OCI-LY1 (cell line): ENCODE measurements at regions not wholly inside any gene's neighbourhood (a gene's known extent, or its start where the extent isn't known, plus 50 kb on each side); places are given as distances from the start of the nearest gene placed in this dataset.

Experiments used
- H2AFZ ChIP-seq: fragments of 200-600 bp; sonication (generic), shearing (Covaris generic); 2 replicates; pipeline ENCODE4 v1.6.0; 2014; ENCODE audit warnings: antibody characterized with exemption, mild to moderate bottlenecking, low read length
- H3F3A ChIP-seq: fragments of 200-600 bp; sonication (generic), shearing (Covaris generic); 2 replicates; pipeline ENCODE4 v1.6.0; 2014; ENCODE audit warnings: mild to moderate bottlenecking, antibody characterized with exemption, low read length, moderate library complexity; ENCODE audit not compliant: insufficient read depth
- H3K27ac ChIP-seq: fragments of 200-600 bp; sonication (generic); 2 replicates; pipeline ENCODE4 v1.5.1; 2014; ENCODE audit warnings: low read length, mixed run types, mild to moderate bottlenecking, low read depth; ENCODE audit not compliant: poor library complexity, severe bottlenecking
- H3K27me3 ChIP-seq: fragments of 200-600 bp; sonication (generic); 2 replicates; pipeline ENCODE4 v1.6.0; 2014; ENCODE audit warnings: antibody characterized with exemption, mild to moderate bottlenecking, low read length, moderate library complexity; ENCODE audit not compliant: insufficient read depth
- H3K36me3 ChIP-seq: fragments of 200-600 bp; sonication (generic); 2 replicates; pipeline ENCODE4 v1.6.1; 2014; ENCODE audit warnings: mild to moderate bottlenecking, antibody characterized with exemption, low read length, moderate library complexity, mixed read lengths; ENCODE audit not compliant: insufficient read depth
- H3K4me1 ChIP-seq: fragments of 200-600 bp; sonication (generic); 2 replicates; pipeline ENCODE4 v1.5.1; 2014; ENCODE audit warnings: mild to moderate bottlenecking, low read length, moderate library complexity; ENCODE audit not compliant: insufficient read depth, severe bottlenecking
- H3K4me2 ChIP-seq: fragments of 200-600 bp; sonication (generic), shearing (Covaris generic); 2 replicates; pipeline ENCODE4 v1.6.1; 2014; ENCODE audit warnings: low read length
- H3K4me3 ChIP-seq: fragments of 200-600 bp; sonication (generic); 2 replicates; pipeline ENCODE4 v1.5.1; 2014; ENCODE audit warnings: low read length, low read depth, mild to moderate bottlenecking, mixed read lengths; ENCODE audit not compliant: poor library complexity, severe bottlenecking
- H3K79me2 ChIP-seq: fragments of 200-600 bp; shearing (Covaris generic); 2 replicates; pipeline ENCODE4 v1.6.1; 2016; ENCODE audit warnings: mixed run types, low read length, mixed read lengths; ENCODE audit not compliant: insufficient read depth
- H3K9ac ChIP-seq: fragments of 200-600 bp; sonication (generic), shearing (Covaris generic); 2 replicates; pipeline ENCODE4 v1.6.1; 2014; ENCODE audit warnings: mild to moderate bottlenecking, low read length, mixed read lengths
- H3K9me2 ChIP-seq: fragments of 200-600 bp; sonication (generic), shearing (Covaris generic); 2 replicates; pipeline ENCODE4 v1.6.1; 2014; ENCODE audit warnings: low read depth, mild to moderate bottlenecking, low read length, mixed read lengths
- H3K9me3 ChIP-seq: fragments of 200-600 bp; shearing (Covaris generic); 2 replicates; pipeline ENCODE4 v1.6.1; 2014; ENCODE audit warnings: low read length, mixed read lengths
- H4K20me1 ChIP-seq: fragments of 200-600 bp; sonication (generic), shearing (Covaris generic); 2 replicates; pipeline ENCODE4 v1.6.0; 2016; ENCODE audit warnings: mild to moderate bottlenecking, low read length; ENCODE audit not compliant: insufficient read depth
- EZH2 ChIP-seq: fragments of 200-600 bp; sonication (generic), shearing (Covaris generic); IDR thresholded peaks from 2 replicates; pipeline ENCODE4 v1.8.0; 2017; ENCODE audit warnings: borderline replicate concordance, mixed run types, mild to moderate bottlenecking, antibody characterized with exemption, low read length, moderate library complexity, mixed read lengths
- TF ChIP-seq, protein P1 (sequence below): fragments of 200-600 bp; sonication (generic), shearing (Covaris generic); IDR thresholded peaks from 2 replicates; pipeline ENCODE4 v1.5.1; 2017; ENCODE audit warnings: mild to moderate bottlenecking, antibody characterized with exemption, low read length, moderate library complexity, mixed read lengths

DNA sequence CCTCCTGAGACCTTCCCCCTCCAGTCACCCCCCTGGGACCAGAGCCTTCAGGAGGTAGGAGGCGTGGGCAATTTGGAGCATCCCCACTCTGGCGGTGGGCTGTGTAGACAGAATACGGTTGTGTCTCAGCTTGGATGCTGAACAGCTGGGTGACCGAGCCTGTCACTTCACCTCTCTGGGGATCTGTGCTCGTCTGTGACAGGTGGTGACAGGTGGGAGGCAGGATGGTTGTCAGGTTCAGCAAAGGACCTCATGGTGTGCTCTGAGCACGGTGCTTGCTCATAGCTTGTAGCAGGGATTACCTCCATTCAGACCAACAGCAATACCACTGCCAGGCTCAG lies 186.5 kb upstream of the HS6ST1 start:
- Histone ChIP-seq H3K27me3 (no peaks in the 10 kb centered on the region; the same call in 1 of the 2 replicates), H3K9me3 (no peaks in the 10 kb centered on the region), H3K4me3 (no peak overlapping the region), H3K4me2 (no peak overlapping the region), H3K4me1 (no peaks in the 10 kb centered on the region), H3F3A (no peaks in the 10 kb centered on the region), H3K9ac (no peak overlapping the region), H3K9me2 (no peaks in the 10 kb centered on the region), H3K79me2 (no peaks in the 10 kb centered on the region), H3K36me3 (no peaks in the 10 kb centered on the region), H4K20me1 (no peaks in the 10 kb centered on the region), H2AFZ (no peak overlapping the region), H3K27ac (no peak overlapping the region)
- TF ChIP-seq, protein P1, sequence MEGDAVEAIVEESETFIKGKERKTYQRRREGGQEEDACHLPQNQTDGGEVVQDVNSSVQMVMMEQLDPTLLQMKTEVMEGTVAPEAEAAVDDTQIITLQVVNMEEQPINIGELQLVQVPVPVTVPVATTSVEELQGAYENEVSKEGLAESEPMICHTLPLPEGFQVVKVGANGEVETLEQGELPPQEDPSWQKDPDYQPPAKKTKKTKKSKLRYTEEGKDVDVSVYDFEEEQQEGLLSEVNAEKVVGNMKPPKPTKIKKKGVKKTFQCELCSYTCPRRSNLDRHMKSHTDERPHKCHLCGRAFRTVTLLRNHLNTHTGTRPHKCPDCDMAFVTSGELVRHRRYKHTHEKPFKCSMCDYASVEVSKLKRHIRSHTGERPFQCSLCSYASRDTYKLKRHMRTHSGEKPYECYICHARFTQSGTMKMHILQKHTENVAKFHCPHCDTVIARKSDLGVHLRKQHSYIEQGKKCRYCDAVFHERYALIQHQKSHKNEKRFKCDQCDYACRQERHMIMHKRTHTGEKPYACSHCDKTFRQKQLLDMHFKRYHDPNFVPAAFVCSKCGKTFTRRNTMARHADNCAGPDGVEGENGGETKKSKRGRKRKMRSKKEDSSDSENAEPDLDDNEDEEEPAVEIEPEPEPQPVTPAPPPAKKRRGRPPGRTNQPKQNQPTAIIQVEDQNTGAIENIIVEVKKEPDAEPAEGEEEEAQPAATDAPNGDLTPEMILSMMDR, result no peak
- no peak for TF ChIP-seq EZH2

DNA sequence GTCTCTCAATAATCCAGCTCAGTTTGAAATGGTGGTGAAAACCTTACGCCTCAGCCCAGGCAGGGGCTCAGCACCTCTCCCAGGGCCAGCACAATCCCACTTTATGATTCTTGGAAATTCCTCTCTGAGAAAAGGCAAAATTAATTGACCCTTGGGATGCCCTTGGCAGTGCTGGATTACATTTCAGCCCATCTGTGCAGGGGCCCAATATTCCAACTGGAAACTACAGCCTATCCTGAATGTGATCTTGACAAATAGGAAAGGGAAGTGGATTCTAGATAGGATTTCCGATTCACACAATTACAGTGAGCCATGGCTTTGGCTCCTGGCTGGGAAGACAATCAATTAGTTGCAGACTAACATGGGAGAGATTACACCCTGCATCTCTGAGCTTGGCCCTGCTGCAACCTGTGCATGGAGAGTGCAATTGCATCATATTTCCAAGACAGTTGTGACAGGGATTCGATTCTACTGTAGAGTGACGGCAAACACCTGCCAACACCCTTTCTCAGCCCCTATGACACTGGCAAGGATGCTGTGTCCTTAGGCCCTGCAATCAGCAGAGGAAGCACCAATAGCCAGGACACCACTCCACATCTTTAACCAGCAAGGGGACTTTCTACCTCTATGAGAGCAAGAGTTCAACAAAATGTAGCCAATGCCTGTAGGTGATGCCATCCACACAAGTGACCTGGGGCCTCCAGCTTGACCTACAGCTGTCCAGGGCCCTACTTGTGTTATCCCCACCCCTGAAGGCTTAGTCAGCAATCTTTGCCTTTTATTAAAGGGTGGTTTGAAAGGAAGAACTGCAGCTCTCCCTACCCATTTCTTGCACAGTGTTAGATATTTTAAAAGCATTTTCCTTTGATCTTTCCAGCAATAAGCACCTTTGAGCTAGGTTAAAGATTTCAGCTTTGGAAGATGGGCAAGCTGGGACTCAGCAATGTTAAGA lies 187.2 kb upstream of the HS6ST1 start:
- TF ChIP-seq, protein P1, result no peak
- no peak for TF ChIP-seq EZH2
- H2AFZ ChIP-seq, result no peak overlapping the region
- no peaks in the 10 kb centered on the region for H3F3A ChIP-seq
- no peaks in the 10 kb centered on the region for H3K79me2 ChIP-seq
- H3K27ac ChIP-seq, result no peak overlapping the region
- no peaks in the 10 kb centered on the region for H3K9me2 ChIP-seq
- no peaks in the 10 kb centered on the region for H3K36me3 ChIP-seq
- no peaks in the 10 kb centered on the region; the same call in 1 of the 2 replicates for H3K27me3 ChIP-seq
- no peak overlapping the region for H3K4me2 ChIP-seq
- H3K9me3 ChIP-seq, result no peaks in the 10 kb centered on the region
- H4K20me1 ChIP-seq, result no peaks in the 10 kb centered on the region
- H3K4me3 ChIP-seq, result no peak overlapping the region
- H3K4me1 ChIP-seq, result no peaks in the 10 kb centered on the region
- H3K9ac ChIP-seq, result no peak overlapping the region

DNA sequence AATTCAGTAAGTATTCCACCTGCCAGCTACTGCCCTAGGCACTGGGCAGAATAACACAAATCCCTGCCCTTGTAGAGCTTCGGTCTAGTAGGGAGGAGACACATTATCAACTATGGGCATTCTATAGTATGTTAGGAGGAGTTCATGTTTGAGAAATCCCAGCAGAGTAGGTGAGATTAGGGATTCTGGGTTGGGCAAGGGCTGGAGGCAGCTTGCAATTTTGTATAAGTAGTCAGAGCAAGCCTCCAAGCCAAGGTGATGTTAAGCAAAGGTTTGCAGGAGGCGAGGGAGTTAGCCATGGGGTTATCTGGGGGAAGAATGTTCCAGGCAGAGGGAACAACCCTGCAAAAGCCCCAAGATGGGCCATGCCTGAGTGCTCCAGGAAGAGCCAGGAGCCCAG lies 187.9 kb upstream of the HS6ST1 start:
- no peaks in the 10 kb centered on the region for H3K9me2 ChIP-seq
- no peak overlapping the region for H3K9ac ChIP-seq
- H3K27ac ChIP-seq, result no peak overlapping the region
- no peaks in the 10 kb centered on the region for H3K4me1 ChIP-seq
- TF ChIP-seq, protein P1, result no peak
- TF ChIP-seq EZH2, result no peak
- H3K79me2 ChIP-seq, result no peaks in the 10 kb centered on the region
- no peaks in the 10 kb centered on the region for H4K20me1 ChIP-seq
- H3K4me3 ChIP-seq, result no peak overlapping the region
- no peaks in the 10 kb centered on the region for H3K27me3 ChIP-seq
- H3K4me2 ChIP-seq, result no peak overlapping the region
- H3F3A ChIP-seq, result no peaks in the 10 kb centered on the region
- no peaks in the 10 kb centered on the region for H3K36me3 ChIP-seq
- no peak overlapping the region for H2AFZ ChIP-seq
- no peaks in the 10 kb centered on the region for H3K9me3 ChIP-seq
